ENCODE measurements at regions not wholly inside any gene's neighbourhood (a gene's known extent, or its start where the extent isn't known, plus 50 kb on each side); places are given as distances from the start of the nearest gene placed in this dataset.
"Not testable (repeated sequence)": the region's sequence is repeated elsewhere in the genome, so short reads cannot be mapped to it uniquely, and the experiment has no call there.

- 85 to 86% methylated on average over 15 of the region's 15 CpGs for WGBS, 2 donors
- H3K36me3 ChIP-seq = no peaks in the 10 kb centered on the region
- no peaks in the 10 kb centered on the region for H3K27me3 ChIP-seq
- intact Hi-C loops (cut with DNase I) = no loop called here
- H3K4me1 ChIP-seq = no peaks in the 10 kb centered on the region
- H3K4me3 ChIP-seq (replicated peaks in 1 of 3) = no peak overlapping the region
- TF ChIP-seq POLR2A (IDR thresholded peaks at IDR 0.05) = no peak
- TF ChIP-seq CTCF (IDR thresholded peaks at IDR 0.05) = no peak
- no peaks in the 10 kb centered on the region for H3K9me3 ChIP-seq
- H3K27ac ChIP-seq = no peak overlapping the region
- no peak for DNase-seq
These were observed 2309.4 kb upstream of the ACO1 start for GRCh38 chr9:30075022-30075421.

GRCh38 chr9:30075451-30076199 is 2308.8 kb upstream of the ACO1 start:
- TF ChIP-seq CTCF (IDR thresholded peaks at IDR 0.05) (no peak), POLR2A (IDR thresholded peaks at IDR 0.05) (no peak)
- intact Hi-C loops (cut with DNase I) = no loop called here
- 50% methylated on average over 3 of the region's 3 CpGs for WGBS, 2 donors

GRCh38 chr9:30078195-30078594 is 2306.2 kb upstream of the ACO1 start:
- TF ChIP-seq POLR2A (IDR thresholded peaks at IDR 0.05) = no peak
- no peak for TF ChIP-seq CTCF (IDR thresholded peaks at IDR 0.05)
- intact Hi-C loops (cut with DNase I) = no loop called here
- 76 to 88% methylated on average over 2 of the region's 2 CpGs for WGBS, 2 donors

More at GRCh38 chr9:30075451-30076199, 2308.8 kb upstream of the ACO1 start:
- Histone ChIP-seq H3K4me3 (replicated peaks in 1 of 3) (no peak overlapping the region), H3K4me1 (no peaks in the 10 kb centered on the region), H3K27ac (no peak overlapping the region), H3K36me3 (no peaks in the 10 kb centered on the region), H3K9me3 (no peaks in the 10 kb centered on the region), H3K27me3 (no peaks in the 10 kb centered on the region)
- DNase-seq = no peak

GRCh38 chr9:30089428-30089827 is 2295.0 kb upstream of the ACO1 start:
- intact Hi-C loops (cut with DNase I) = no loop called here
- Histone ChIP-seq H3K27ac (no peak overlapping the region), H3K4me1 (no peaks in the 10 kb centered on the region), H3K36me3 (no peaks in the 10 kb centered on the region), H3K9me3 (no peaks in the 10 kb centered on the region), H3K4me3 (replicated peaks in 1 of 3) (no peak overlapping the region), H3K27me3 (no peaks in the 10 kb centered on the region)
- WGBS, 2 donors = 85 to 98% methylated on average over 5 of the region's 5 CpGs
- no peak for DNase-seq
- TF ChIP-seq POLR2A (IDR thresholded peaks at IDR 0.05) (no peak), CTCF (IDR thresholded peaks at IDR 0.05) (no peak)

More at GRCh38 chr9:30078195-30078594, 2306.2 kb upstream of the ACO1 start:
- H3K36me3 ChIP-seq = no peaks in the 10 kb centered on the region
- H3K9me3 ChIP-seq = no peaks in the 10 kb centered on the region
- no peak overlapping the region for H3K27ac ChIP-seq
- no peaks in the 10 kb centered on the region for H3K4me1 ChIP-seq
- H3K27me3 ChIP-seq = no peaks in the 10 kb centered on the region
- no peak for DNase-seq
- H3K4me3 ChIP-seq (replicated peaks in 1 of 3) = no peak overlapping the region

GRCh38 chr9:30103647-30104394 is 2280.6 kb upstream of the ACO1 start:
- no peaks in the 10 kb centered on the region for H3K36me3 ChIP-seq
- DNase-seq = no peak
- 66 to 67% methylated on average over 2 of the region's 2 CpGs for WGBS, 2 donors
- H3K9me3 ChIP-seq = no peaks in the 10 kb centered on the region
- no peak overlapping the region for H3K4me3 ChIP-seq (replicated peaks in 1 of 3)
- TF ChIP-seq CTCF (IDR thresholded peaks at IDR 0.05) (no peak), POLR2A (IDR thresholded peaks at IDR 0.05) (no peak)
- no peaks in the 10 kb centered on the region for H3K27me3 ChIP-seq
- intact Hi-C loops (cut with DNase I) = no loop called here
- no peaks in the 10 kb centered on the region for H3K4me1 ChIP-seq
- H3K27ac ChIP-seq = no peak overlapping the region

- H3K9me3 ChIP-seq; intact Hi-C loops (cut with DNase I); DNase-seq; H3K27ac ChIP-seq; H3K27me3 ChIP-seq; H3K4me1 ChIP-seq; H3K36me3 ChIP-seq; H3K4me3 ChIP-seq (replicated peaks in 1 of 3): not testable (repeated sequence)
- 98% methylated on average over 6 to 8 of the region's 8 CpGs for WGBS, 2 donors
These were observed 2277.3 kb upstream of the ACO1 start for GRCh38 chr9:30107134-30107533.

Measured in thyroid gland (tissue), 4 donors.